Activated CD4-positive, alpha-beta memory T cell treated with anti-CD3 and anti-CD28 coated beads for 36 hours (primary cell): ENCODE measurements at regions not wholly inside any gene's neighbourhood (a gene's known extent, or its start where the extent isn't known, plus 50 kb on each side); places are given as distances from the start of the nearest gene placed in this dataset.

Experiments used
- CTCF ChIA-PET: fragments of 350-600 bp; sonication (Branson Sonifier 250); formaldehyde crosslinking; loops from one replicate; lab custom pipeline; 2021; ENCODE audit warnings: antibody characterized with exemption, inconsistent platforms; lab: Charles Lee
- POLR2A ChIA-PET: fragments of 350-600 bp; sonication (Branson Sonifier 250); formaldehyde crosslinking; loops from one replicate; lab custom pipeline; 2021; ENCODE audit warnings: antibody characterized with exemption; lab: Charles Lee
- DNase-seq: peaks from one replicate; pipeline ENCODE4 v3.0.0-alpha.2; 2020
- H3K27ac Mint-ChIP-seq: one replicate; pipeline ENCODE4 v1.8.0; 2021; ENCODE audit warnings: mixed read lengths
- H3K27me3 Mint-ChIP-seq: one replicate; pipeline ENCODE4 v1.8.0; 2021; ENCODE audit warnings: mixed read lengths
- H3K36me3 Mint-ChIP-seq: one replicate; pipeline ENCODE4 v1.8.0; 2021; ENCODE audit warnings: mixed read lengths
- H3K4me1 Mint-ChIP-seq: one replicate; pipeline ENCODE4 v1.8.0; 2021; ENCODE audit warnings: low read depth, mixed read lengths
- H3K4me3 Mint-ChIP-seq: one replicate; pipeline ENCODE4 v1.8.0; 2021; ENCODE audit warnings: mild to moderate bottlenecking, mixed read lengths
- H3K9me3 Mint-ChIP-seq: one replicate; pipeline ENCODE4 v1.8.0; 2021; ENCODE audit warnings: mixed read lengths
- intact Hi-C: fragments of 100-400 bp; cut with micrococcal nuclease; formaldehyde crosslinking; loops from one replicate; pipeline ENCODE4 v1.15.1; 2023

- POLR2A ChIA-PET = no interaction called here
- H3K4me1 Mint-ChIP-seq = no peaks in the 10 kb centered on the region
- H3K9me3 Mint-ChIP-seq = no peaks in the 10 kb centered on the region
- H3K4me3 Mint-ChIP-seq = no peak overlapping the region
- no peak for DNase-seq
- CTCF ChIA-PET = no interaction called here
- no peaks in the 10 kb centered on the region for H3K36me3 Mint-ChIP-seq
- H3K27ac Mint-ChIP-seq = no peak overlapping the region
- H3K27me3 Mint-ChIP-seq = no peaks in the 10 kb centered on the region
- intact Hi-C loops = no loop called here
These were observed 362.9 kb downstream of the IRX2 start for GRCh38 chr5:2388571-2388970.

- Mint-ChIP-seq H3K4me3 (no peak overlapping the region), H3K27me3 (no peaks in the 10 kb centered on the region), H3K9me3 (no peaks in the 10 kb centered on the region), H3K36me3 (no peaks in the 10 kb centered on the region), H3K4me1 (no peaks in the 10 kb centered on the region), H3K27ac (no peak overlapping the region)
- intact Hi-C loops = no loop called here
- no peak for DNase-seq
- ChIA-PET POLR2A (no interaction called here), CTCF (no interaction called here)
These were observed 363.7 kb downstream of the IRX2 start for GRCh38 chr5:2387634-2388325.

DNA sequence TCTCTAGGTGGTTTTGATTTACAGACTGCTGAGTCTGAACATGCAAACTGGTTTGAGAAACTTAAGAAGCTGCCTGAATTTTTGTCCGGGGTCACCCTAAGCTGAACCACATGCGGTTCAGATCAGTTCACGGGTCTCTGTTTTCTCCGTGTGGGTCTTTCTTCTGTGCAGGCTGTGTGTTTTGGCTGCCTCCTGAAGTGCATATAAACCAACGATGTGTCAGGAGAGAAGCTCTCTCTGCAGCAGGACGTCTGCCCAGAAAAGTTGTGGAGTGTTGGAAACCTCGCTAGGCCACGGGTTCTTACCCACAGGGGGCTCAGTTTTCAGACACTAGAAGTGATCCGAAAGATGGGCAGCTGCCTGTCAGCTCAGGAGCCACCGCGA is 364.2 kb downstream of the IRX2 start:
- Mint-ChIP-seq H3K27me3 (no peaks in the 10 kb centered on the region), H3K4me1 (no peaks in the 10 kb centered on the region), H3K4me3 (no peak overlapping the region), H3K9me3 (no peaks in the 10 kb centered on the region), H3K27ac (no peak overlapping the region), H3K36me3 (no peaks in the 10 kb centered on the region)
- intact Hi-C loops = no loop called here
- ChIA-PET CTCF (no interaction called here), POLR2A (no interaction called here)
- no peak for DNase-seq

GRCh38 chr5:2385818-2386217 is 365.7 kb downstream of the IRX2 start:
- Mint-ChIP-seq H3K27ac (no peak overlapping the region), H3K27me3 (no peaks in the 10 kb centered on the region), H3K4me1 (no peaks in the 10 kb centered on the region), H3K36me3 (no peaks in the 10 kb centered on the region), H3K4me3 (no peak overlapping the region), H3K9me3 (no peaks in the 10 kb centered on the region)
- CTCF ChIA-PET = no interaction called here
- intact Hi-C loops = no loop called here
- DNase-seq = no peak
- POLR2A ChIA-PET = no interaction called here

DNA sequence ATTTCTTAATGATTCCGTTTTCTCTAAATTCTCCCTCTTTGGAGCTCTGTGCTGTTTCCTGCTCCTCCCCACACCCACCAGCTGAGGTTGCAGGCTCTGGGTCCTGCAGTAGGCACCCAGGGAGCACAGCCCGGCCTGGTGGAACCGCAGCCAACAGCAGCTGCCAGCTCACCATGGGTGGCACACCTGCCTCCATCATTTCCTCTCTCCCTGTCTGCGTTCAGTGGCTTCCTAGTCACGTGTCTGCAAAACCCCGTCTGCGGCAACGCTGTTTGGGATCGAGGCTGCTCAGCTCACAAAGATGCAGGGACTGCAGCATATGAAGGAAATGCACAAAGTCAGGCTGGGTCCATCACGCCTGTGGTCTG is 367.8 kb downstream of the IRX2 start:
- no peaks in the 10 kb centered on the region for H3K4me1 Mint-ChIP-seq
- ChIA-PET POLR2A (no interaction called here), CTCF (no interaction called here)
- no peak for DNase-seq
- intact Hi-C loops = no loop called here
- no peak overlapping the region for H3K27ac Mint-ChIP-seq
- no peaks in the 10 kb centered on the region for H3K27me3 Mint-ChIP-seq
- no peaks in the 10 kb centered on the region for H3K36me3 Mint-ChIP-seq
- no peaks in the 10 kb centered on the region for H3K9me3 Mint-ChIP-seq
- no peak overlapping the region for H3K4me3 Mint-ChIP-seq

- Mint-ChIP-seq H3K36me3 (no peaks in the 10 kb centered on the region), H3K9me3 (no peaks in the 10 kb centered on the region), H3K27me3 (no peaks in the 10 kb centered on the region), H3K27ac (no peak overlapping the region), H3K4me3 (no peak overlapping the region), H3K4me1 (no peaks in the 10 kb centered on the region)
- intact Hi-C loops = no loop called here
- ChIA-PET CTCF (no interaction called here), POLR2A (no interaction called here)
- no peak for DNase-seq
These were observed 368.4 kb downstream of the IRX2 start for GRCh38 chr5:2382776-2383697.

DNA sequence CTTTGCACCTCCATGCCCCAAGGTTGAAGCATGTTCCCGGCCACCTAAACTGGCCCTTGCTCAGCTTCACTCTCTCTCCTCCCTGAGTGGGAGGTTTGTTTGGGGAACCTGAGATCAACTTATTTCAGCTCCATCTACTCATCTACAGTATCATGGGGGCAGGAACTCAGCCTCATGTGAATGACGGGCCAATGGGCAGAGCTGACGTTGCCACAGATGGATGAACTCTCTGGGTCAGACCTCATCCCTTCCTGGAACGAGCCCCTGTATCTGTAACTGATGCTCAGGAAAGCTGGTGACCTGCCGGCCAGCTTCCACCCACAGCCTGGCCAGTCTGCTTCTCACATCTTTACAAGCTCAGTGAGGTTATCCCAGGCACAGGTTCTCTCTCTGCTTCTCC is 369.6 kb downstream of the IRX2 start:
- Mint-ChIP-seq H3K9me3 (no peaks in the 10 kb centered on the region), H3K4me1 (no peaks in the 10 kb centered on the region), H3K4me3 (no peak overlapping the region), H3K36me3 (no peaks in the 10 kb centered on the region), H3K27ac (no peak overlapping the region), H3K27me3 (no peaks in the 10 kb centered on the region)
- POLR2A ChIA-PET = no interaction called here
- no peak for DNase-seq
- CTCF ChIA-PET = no interaction called here
- intact Hi-C loops = no loop called here

GRCh38 chr5:2381070-2381469 is 370.4 kb downstream of the IRX2 start:
- Mint-ChIP-seq H3K27me3 (no peaks in the 10 kb centered on the region), H3K27ac (no peak overlapping the region), H3K4me3 (no peak overlapping the region), H3K9me3 (no peaks in the 10 kb centered on the region), H3K36me3 (no peaks in the 10 kb centered on the region), H3K4me1 (no peaks in the 10 kb centered on the region)
- intact Hi-C loops = no loop called here
- DNase-seq = no peak
- POLR2A ChIA-PET = no interaction called here
- CTCF ChIA-PET = no interaction called here

DNA sequence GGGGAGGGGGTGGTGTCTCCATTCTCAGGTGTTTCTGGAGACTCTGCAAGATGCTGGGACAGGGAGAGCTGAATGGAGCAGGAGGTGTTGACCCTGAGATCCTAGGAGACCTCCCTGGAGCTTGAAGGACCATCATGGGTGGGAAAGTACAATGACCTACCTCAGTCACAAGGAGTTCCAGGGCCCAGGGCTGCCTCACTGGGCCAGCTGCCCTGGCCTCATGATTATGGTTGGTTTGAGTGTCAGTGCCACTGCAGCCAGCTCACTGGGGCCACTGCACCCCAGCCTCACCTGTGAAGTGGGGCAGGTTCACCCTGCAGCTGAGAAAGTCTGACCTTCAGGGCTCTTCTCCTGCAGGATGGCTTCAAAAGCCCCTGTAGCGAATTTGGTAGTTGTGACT is 372.5 kb downstream of the IRX2 start:
- Mint-ChIP-seq H3K4me3 (no peak overlapping the region), H3K27me3 (no peaks in the 10 kb centered on the region), H3K4me1 (no peaks in the 10 kb centered on the region), H3K9me3 (no peaks in the 10 kb centered on the region), H3K36me3 (no peaks in the 10 kb centered on the region), H3K27ac (no peak overlapping the region)
- intact Hi-C loops = no loop called here
- no peak for DNase-seq
- CTCF ChIA-PET = no interaction called here
- POLR2A ChIA-PET = no interaction called here

- POLR2A ChIA-PET = no interaction called here
- Mint-ChIP-seq H3K27ac (no peak overlapping the region), H3K4me1 (no peaks in the 10 kb centered on the region), H3K9me3 (no peaks in the 10 kb centered on the region), H3K4me3 (no peak overlapping the region), H3K36me3 (no peaks in the 10 kb centered on the region), H3K27me3 (no peaks in the 10 kb centered on the region)
- CTCF ChIA-PET = no interaction called here
- DNase-seq = no peak
- intact Hi-C loops = no loop called here
These were observed 373.4 kb downstream of the IRX2 start for GRCh38 chr5:2378108-2378507.

GRCh38 chr5:2376486-2376885 is 375.0 kb downstream of the IRX2 start:
- Mint-ChIP-seq H3K9me3 (no peaks in the 10 kb centered on the region), H3K36me3 (no peaks in the 10 kb centered on the region), H3K27me3 (no peaks in the 10 kb centered on the region), H3K4me3 (no peak overlapping the region), H3K4me1 (no peaks in the 10 kb centered on the region), H3K27ac (no peak overlapping the region)
- intact Hi-C loops = no loop called here
- POLR2A ChIA-PET = no interaction called here
- DNase-seq = no peak
- CTCF ChIA-PET = no interaction called here

GRCh38 chr5:2375757-2376250 is 375.7 kb downstream of the IRX2 start:
- no peaks in the 10 kb centered on the region for H3K36me3 Mint-ChIP-seq
- no peak for DNase-seq
- intact Hi-C loops = no loop called here
- CTCF ChIA-PET = no interaction called here
- no peaks in the 10 kb centered on the region for H3K27me3 Mint-ChIP-seq
- POLR2A ChIA-PET = no interaction called here
- H3K4me1 Mint-ChIP-seq = no peaks in the 10 kb centered on the region
- H3K27ac Mint-ChIP-seq = no peak overlapping the region
- no peak overlapping the region for H3K4me3 Mint-ChIP-seq
- no peaks in the 10 kb centered on the region for H3K9me3 Mint-ChIP-seq

DNA sequence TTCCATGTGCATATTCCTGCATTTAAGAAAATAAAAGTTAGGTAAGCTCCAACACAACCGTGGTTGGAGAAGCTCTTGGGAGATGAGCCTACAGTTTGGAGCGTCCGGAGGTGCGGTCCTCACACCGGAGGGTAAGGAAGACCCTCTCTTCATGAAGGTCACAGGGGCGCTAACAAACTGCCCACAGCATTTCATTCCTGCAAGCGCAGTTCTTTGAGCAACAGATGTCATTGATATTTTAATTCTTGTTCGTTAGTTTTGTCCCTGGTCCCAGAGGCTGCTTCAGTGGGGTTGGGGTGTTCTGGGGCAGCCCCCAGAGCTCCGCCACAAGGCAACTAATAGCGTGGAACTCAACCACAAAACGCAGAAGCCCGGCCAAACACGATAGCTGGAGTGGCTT is 376.2 kb downstream of the IRX2 start:
- CTCF ChIA-PET = no interaction called here
- H3K27me3 Mint-ChIP-seq = no peaks in the 10 kb centered on the region
- H3K36me3 Mint-ChIP-seq = no peaks in the 10 kb centered on the region
- POLR2A ChIA-PET = no interaction called here
- no peaks in the 10 kb centered on the region for H3K4me1 Mint-ChIP-seq
- no peak for DNase-seq
- H3K4me3 Mint-ChIP-seq = no peak overlapping the region
- no peak overlapping the region for H3K27ac Mint-ChIP-seq
- H3K9me3 Mint-ChIP-seq = no peaks in the 10 kb centered on the region
- intact Hi-C loops = no loop called here
